B cell (primary cell): ENCODE measurements at regions not wholly inside any gene's neighbourhood (a gene's known extent, or its start where the extent isn't known, plus 50 kb on each side); places are given as distances from the start of the nearest gene placed in this dataset.

Experiments used
- CTCF ChIP-seq: fragments of 200-600 bp; IDR thresholded peaks from one replicate; pipeline ENCODE4 v1.8.0; 2022; ENCODE audit warnings: antibody characterized with exemption, mild to moderate bottlenecking
- EZH2 ChIP-seq: IDR thresholded peaks from 2 replicates; pipeline ENCODE4 v1.6.1; 2012; ENCODE audit warnings: borderline replicate concordance, low read depth, mild to moderate bottlenecking, moderate library complexity, low read length; ENCODE audit not compliant: insufficient read depth, poor library complexity, severe bottlenecking

- TF ChIP-seq CTCF, result no peak
- no peak for TF ChIP-seq EZH2
These were observed 675.2 kb upstream of the ID2 start for GRCh38 chr2:8006626-8007025.
